Activated T-helper 1 cell treated with Interleukin-2 at 50 U/mL for 16 hours (primary cell): ENCODE measurements at regions not wholly inside any gene's neighbourhood (a gene's known extent, or its start where the extent isn't known, plus 50 kb on each side); places are given as distances from the start of the nearest gene placed in this dataset.

Experiments used
- DNase-seq: peaks from one replicate; pipeline ENCODE4 v3.0.0-alpha.2; 2020; ENCODE audit warnings: low read depth

DNA sequence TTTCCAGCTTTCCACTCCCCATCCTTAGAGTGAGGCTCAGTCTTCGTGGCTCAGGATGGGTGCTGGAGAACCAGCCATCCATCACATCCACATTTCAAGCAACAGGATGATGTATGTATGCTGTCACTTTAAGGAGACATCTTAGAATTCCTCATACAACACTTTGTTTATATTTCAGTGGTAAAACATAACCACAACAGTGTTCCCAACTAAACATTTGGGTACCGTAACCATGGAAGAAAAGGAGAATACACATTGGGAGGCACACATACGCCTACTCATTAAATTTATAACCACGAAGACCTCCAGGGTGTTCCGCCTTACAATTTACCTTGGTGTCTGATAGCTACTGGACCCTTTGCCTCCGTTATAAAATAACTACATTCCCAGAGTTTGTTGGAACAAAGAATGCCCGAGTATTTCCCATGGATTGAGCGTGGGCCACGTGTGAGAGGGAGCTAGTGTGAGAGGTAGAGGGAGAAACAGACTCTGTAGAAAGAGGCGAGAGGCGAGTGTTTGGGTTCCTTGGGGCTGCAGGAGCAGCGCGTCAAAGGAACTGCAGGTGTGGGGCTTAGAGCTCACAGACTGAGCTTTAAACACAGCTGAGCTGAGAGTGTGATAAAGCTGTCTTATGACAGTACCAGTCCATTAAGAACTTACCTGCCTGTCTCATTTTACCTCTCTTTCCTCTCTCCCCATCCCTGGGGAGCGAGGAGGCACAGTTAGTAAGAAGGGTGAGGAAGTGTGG, 111.5 kb upstream of the USP24 start:
- DNase-seq: no peak

DNA sequence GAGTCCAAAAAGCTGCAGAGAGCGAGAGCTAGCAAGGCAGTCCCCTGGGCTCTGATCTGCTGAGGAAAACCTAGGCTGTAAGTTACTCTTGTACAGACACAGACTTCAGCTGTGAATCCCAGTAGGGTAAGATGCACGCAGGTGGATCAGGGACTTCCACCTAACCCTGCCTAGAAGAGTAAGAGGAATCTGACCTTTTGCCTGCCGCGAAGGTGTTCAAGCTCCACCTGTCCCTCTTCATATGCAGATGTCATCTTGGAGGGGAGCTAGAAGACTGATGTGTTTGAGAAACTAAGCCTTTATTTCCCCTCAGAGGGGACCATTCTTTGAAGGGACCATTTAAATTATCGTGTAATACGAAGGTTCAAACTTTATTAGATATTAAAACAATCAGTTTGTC, 108.6 kb upstream of the USP24 start:
- no peak for DNase-seq

DNA sequence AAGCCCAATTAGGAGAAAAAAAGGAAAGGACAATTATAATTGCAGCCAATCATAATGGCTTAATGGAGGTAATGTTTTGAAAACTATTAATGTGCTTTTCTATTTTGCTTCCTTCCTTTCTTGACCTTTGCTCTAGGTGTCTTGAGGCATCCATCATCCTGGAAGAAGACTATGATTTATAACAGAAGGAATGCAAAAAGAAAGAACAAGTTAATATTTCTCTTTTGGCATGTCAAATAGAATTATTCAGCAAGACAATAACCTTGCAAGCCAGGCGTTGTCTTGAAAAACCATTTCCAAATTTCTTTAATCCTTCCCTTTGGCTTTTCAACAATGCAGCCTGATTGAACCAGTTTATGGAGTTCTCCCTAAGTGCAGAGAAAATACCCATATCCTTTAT, 107.7 kb upstream of the USP24 start:
- DNase-seq: no peak

DNA sequence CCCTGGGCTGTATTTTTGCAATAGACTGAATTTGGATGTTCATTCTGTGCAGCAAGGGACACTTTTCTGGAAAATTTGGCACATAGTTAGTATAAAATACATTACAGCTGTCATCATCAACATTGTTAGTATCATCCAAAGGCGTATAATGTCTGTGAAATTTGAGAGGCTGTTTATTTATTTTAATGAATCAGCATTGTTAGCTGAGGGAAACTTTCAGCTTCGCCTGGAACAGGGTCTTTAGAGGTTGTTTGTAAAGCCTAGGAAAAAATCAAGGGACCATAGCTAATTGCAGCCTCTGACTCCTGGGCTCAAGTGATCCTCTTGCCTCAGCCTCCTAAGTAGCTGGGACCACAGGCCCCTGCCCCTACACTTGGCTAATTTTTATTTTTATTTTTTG, 106.8 kb upstream of the USP24 start:
- no peak for DNase-seq

DNA sequence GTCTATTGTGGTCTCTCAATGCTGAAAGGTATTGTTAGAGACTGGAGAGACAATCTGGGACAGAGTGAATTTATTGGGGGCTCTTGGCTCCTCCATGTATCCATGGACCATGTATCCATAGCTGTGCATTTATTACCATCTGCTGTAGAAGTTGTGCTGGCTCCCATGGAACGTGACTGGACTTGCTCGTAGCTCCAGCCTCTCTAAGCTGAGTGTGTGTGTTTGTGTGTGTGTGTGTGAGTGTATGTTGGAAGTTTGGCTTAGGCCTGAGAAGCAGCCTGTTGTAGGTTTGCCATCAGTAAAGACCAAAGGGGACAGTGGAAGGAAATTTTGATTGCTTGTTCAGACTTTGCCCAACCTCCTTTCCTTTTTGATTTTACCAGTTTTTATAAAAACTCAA, 105.7 kb upstream of the USP24 start:
- no peak for DNase-seq

DNA sequence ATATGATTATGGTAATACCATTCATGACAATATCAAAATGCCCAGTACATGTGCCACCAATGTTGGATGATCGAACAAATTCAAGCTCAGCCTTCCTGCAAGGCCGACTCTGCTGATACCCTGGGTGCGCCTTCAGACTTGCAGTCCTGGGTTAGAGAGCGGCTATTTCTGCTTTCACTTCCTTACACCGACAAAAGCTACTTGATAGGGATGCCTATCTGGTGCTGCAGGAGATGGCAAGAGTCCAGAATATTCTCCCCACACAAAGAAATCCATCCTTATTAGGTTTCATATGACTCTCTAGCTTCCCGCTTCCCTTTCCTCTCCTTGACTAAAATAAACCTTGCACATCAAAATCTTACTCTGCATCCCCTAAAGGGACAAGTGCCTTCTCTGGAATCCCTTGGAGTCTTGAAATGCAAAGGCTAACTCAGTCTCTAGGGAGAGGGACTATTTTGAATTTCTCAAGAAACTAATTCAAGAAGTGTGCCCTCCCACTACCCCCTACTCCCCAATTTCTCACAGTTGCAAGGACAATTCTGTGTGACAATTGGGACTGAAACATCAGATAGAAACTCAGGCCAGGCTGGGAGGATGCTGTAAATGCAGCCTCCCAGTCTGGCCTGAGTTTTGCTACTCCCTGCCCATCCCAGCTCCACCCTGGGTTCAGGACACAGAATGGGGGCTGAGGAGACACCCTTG, 103.1 kb upstream of the USP24 start:
- no peak for DNase-seq

DNA sequence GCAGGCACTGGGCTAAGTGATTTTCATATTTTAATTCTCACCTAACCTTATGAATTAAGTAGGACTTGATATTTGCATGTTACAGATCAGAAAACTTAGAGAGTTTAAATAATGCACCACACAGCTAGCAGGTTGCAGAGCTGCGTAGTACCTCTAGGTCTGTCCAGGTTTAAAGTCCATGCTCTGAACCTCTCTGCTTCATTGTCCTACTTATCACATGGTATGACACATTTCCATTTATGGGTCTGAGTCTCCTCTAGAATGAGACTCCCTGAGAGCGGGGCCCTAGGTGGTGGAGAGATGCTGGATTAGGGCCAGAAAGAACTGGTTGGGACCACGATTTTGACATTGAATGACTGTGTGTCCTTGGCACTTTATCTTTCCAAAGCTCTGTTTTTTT, 102.5 kb upstream of the USP24 start:
- DNase-seq: no peak

DNA sequence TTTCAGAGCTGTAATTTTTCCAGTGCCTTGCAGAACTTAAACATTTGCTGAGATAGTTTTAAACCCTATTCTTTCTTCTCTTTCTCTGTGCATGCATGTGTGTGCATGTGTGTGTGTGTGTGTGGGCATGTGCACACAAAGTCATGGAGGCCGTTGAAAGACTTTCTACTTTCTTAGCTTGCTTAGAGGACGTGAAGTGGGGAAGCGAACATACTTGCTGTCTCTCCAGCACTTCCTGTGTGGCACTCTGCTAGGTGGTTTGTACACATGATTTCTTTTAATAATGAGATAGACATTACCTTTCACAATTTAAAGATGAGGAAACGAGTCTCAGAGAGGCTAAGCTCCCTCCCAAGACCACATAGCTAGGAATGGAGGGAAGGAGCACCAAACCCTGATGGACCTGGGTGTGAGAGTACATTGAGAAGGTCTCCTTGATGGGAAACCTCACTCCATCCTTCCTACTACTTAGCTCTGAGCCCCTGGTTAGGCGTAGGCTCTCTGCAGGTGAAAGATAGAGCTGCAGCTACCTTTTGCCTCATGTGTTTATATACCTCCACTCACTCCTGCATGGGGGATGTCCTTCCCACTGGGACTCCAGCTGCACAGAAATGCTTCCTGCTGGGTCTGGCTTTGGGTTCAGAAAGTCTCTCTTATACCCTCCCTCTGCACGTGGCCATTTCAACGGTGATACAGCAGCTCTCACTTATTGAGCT, 101.9 kb upstream of the USP24 start:
- DNase-seq: no peak

DNA sequence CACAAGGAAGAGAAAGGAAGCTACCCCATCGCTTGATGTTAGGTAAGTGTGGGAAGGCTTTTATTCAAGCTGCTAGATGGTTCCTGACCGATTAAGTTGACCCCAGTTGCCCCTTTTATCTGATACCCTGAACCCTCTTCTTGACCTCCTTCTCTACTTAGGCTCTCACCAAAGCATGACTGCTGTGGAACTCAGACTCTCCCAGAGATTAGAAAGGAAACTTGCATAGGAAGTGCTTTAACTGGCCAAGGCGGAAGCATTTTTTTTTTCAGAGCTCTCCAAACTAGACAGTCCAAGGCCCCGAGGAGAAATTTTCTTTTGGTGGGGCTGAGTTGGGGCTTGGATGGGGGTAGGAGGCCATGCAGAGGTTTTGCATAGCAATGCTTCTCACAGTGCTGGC, 101.3 kb upstream of the USP24 start:
- no peak for DNase-seq

DNA sequence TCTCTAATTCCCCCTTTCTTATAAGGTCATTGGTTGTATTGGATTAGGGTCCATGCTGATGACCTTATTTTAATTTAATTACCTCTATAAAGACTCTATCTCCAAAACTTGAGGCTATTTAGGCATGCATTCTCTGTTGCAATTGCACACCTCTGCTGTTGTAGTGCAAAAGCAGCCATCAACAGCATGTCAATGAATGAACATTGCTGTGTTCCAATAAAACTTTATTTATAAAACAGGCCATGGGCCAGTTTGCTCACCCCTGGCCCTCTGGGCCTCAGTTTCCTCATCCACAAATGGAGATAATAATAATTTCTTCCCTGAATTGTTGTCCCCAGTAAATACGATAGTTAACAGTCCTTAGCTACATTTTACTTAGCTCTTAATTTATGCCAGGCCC, 100.4 kb upstream of the USP24 start:
- DNase-seq: no peak

DNA sequence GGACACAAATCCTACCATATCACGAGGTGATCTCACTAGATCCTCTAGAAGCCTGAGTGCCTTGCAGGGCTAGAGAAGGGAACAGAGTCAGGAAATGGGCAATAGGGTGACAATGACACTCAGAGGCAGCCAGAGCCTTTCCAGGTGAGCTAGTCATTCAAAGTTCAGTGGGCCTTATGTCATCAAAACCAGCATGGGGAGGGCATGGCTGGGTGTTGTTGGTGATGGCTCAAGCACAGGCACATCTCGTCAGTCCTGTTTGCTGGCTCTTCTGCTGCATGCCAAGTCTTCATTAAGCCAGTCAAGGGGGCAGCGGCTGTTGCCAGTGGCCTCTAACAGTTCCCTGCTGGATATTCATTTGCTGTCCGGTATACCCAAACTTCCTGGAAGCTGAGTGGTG, 99.6 kb upstream of the USP24 start:
- DNase-seq: no peak

DNA sequence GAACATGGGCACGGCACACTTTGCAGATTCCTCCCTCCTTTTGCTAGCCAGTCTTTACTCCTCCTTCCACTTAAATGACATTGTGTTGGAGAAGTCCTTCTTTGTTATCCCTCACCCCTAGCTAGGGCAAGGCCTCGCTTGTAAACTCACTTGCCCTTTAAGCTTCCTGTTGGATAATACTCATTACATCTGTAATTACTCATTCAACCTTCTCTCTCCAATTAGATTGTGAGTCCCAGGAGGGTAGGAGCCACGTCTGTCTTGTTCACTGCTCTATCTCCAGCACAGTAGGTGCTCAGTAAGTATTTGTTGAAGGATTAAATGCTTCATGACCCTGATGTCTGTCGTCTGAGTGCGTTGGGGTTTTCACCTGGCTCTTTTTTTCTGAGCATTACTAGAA, 98.7 kb upstream of the USP24 start:
- DNase-seq: no peak

DNA sequence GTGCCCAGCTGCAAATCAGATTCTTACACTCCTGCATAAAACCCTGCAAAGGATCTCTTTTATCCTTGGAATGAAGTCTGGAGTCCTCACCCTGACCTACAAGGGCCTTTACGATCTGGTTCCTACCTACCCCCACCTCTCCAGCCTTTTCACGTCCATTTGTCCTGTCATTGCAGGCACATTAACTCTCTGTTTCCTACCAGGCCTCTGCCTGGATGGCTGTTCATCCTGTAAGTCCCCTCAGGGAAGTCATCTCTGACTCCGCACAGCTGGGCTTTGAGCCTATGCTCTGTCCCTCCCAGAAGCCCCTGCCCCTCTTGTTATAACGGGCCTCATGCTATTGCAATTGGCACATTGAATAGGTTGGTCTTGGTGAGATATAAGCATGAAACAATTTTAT, 96.8 kb upstream of the USP24 start:
- DNase-seq: no peak

DNA sequence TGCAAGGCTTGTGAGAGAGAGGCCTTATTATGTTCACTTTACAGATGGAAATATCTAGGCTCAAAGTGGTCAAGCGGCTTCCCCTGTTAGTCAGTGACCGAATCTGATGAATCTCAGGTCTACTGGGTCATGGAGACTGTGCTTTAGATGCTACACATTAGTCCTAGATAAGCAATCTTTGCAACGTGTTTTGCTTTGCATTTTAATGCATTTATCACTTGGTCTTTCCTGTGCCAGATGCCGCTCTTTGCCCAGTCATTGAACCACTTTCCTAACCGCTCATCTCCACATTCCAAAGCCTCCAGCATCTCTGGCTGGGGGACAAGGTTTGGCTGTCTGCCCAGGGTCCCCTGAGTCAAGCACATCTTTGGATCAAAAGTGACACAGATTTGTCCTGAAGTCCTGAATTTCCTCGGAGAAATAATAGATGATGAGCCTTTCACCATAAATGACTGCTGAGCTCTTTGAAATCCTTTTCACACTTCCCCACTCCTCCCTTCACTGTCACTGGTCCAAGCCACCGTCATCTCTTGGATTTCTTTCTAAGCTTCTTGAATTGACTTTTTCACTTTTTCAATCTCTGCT, 96.0 kb upstream of the USP24 start:
- DNase-seq: no peak

DNA sequence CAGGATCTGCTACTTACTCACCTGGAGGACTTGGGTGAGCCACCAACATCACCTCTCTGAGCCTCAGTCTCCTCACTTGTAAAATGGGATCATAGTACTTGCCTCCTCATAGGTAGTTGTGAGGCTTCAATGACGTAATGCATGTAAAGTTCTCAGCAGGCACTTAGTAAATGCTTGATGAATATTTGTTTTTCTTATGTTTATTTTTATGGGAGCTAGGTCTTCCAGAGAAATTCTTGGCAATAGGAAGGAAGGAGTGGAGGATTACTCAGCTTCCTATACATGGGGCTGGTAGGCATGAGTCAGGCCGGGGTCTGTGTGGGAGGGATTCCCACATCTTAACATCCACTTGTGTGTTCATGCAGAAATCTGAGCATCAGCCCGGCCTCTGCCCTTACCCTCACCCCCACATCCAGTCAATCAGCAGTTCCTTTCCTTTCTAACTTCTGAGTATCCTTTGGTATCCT, 95.4 kb upstream of the USP24 start:
- DNase-seq: no peak

DNA sequence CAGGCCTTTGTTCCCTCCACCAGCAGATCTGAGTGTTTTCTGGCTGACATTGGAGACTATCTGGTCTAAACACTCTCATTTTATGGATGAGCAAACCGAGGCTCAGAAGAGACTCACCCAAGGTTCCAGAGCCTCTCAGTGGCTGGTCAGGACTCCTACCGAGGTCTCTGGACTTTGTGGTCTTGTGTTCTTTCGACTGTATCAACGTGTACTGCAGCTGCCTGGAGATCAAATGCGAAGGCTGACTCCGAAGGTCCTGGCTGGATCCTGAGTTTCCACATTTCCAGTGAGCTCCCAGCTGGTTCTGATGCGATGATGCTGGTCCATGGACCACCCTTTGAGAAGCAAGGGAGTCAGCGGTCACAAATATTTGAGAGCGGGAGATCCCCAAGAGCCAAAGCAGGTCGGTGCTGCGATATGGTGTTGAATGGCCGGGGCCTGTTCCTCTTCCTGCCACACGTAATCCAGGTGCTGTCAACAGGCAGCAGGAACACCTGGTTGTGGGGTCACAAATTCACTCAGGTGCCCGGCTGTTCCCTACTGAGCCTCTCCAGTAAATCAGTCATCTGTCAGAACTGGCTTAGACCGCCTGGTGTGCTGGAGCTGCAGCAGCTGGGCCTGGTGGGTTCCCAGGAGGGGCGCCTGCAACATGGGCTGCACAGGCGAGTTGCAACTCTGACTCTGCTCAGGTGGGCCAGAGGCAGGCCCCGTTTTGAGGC, 94.8 kb upstream of the USP24 start:
- no peak for DNase-seq

DNA sequence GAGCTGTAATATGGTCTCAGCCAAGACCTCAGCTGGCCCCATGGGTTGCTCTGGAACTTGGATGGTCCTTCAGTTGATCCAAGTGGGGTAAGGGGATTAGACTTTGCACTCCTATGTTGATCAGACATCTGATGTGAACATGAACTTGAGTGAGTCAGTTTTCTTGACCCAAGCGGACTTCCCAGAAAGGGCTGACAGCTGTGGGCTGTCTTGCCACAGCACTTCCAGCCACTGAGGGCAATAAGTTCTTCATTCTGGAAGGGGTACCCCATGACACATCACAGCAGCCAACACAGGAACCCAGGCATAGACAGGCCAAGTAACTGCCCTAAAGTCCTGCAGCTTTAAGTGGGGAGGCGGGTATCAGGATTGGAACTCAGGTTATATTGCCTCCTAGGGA, 93.9 kb upstream of the USP24 start:
- no peak for DNase-seq

DNA sequence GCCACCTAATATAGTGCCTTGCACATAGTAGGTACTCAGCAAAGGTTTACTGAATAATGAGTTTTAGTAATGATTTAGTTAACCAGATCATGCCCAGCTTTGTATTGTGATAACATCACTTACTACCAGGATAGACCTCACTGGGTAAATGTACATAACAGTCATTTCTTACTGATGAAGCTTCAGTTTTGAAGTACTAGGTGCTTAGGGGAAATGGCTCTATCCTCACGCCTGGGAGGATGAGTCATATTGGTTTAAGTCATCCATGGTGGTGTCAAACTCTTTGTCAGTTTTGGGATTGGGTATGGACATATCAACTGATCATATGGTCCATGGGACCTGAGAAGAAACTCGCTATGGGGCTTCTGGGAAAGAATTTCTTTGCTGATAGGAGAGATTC, 90.6 kb upstream of the USP24 start:
- DNase-seq: no peak

DNA sequence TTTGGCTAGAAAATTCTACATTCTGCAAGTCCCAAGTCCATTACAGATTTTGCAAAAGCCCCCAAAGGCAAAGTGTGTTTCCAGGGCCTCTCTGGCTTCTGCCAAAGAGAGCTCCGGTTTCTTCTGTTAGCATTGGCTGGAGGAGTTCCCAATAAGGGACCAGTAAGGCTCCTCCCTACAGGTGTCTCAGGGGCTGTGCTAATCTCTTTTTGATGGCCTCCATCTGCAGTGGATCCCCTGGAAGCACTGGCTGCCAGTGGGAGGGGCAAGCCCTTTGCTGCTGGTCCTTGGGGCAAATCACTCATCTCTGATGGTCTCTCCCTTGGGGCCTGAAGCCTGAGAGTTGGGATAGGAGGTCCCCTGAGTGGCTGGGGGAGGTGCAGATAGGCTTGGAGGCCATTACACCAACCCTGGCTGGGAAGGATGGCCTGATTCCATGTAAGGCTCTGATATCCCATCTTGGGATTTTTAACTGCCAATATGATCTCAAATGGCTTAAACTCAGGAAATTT, 89.1 kb upstream of the USP24 start:
- no peak for DNase-seq

DNA sequence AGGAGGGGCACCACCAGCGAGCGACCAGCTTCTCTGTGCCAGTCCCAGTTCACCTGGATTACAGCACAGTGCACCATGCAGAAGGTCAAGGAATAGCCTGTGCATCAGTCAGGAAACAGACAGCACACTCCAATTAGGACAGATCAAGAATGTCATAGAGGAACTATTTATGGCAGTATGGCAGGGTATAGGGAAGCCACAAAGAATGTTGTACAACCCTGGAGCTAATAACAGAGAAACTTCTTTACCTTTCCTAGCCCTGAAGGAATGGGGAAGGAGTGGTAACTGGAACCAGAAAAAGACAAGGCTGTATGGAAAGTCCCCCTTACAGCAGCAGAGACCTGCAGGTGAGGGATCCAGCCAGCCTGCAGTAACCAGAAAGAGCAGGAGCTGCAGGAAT, 87.8 kb upstream of the USP24 start:
- DNase-seq: no peak

DNA sequence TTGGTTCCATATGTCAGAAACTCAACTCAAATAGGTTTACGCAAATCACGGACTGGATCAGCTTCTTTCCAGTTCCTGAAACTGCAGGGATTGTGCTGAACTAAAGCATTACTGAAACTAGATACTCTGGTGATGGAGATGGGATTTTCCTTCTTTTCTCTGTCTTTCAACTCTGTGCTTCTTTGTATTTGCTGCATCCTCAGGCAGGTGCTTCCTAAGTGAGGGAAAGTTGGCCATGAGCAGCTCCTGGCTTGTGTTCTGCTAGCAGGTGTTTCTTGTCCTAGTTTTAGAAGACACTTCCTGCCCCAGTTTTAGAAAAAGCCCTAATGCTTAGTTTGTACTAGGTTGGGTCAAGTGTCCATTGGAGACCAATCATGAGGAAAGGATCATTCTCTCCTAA, 86.7 kb upstream of the USP24 start:
- no peak for DNase-seq

DNA sequence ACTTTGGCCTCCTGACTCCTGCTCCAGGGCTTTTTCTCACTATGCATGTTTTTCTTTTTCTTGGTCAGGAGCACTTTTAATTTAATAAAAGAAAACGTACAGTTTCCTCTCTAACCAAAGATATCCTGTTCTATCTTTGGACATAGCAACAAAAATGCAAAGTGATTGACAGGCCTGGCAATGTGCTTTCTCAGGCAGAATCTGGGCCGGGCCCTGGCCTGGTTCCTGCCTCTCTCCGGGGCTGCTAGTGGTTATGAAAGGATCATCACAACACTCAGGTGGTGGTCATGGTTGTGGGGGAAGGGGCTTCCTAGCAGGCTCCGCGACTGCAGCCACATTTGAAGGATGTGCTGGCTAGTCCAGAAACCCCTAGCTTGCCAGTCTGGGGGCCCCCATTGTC, 85.8 kb upstream of the USP24 start:
- no peak for DNase-seq
